ENCODE measurements at regions not wholly inside any gene's neighbourhood (a gene's known extent, or its start where the extent isn't known, plus 50 kb on each side); places are given as distances from the start of the nearest gene placed in this dataset.
"Not testable (repeated sequence)": the region's sequence is repeated elsewhere in the genome, so short reads cannot be mapped to it uniquely, and the experiment has no call there.

GRCh38 chr13:99737481-99738245, 233.9 kb downstream of the ZIC5 start:
- no peak for DNase-seq (ENCODE audit: low read depth)

DNA sequence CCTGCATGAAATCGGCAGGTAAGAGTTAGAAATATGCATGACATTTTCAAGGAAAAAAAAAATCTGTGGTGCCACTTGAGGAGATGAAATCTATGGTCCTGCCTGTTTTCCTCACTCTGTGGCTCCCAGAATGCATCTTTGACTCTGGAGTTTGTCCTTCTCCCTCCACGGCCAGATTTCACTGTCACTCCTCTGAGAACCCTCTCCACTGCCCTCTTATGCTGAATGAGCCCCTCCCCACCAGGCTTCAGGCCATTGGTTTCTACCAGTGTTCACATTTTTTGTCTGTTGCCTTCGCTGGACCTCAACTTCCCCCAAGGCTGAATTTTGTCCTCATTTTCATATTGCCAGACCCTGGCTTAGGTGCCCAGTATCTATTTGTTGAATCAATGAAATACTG, 235.0 kb downstream of the ZIC5 start:
- DNase-seq (ENCODE audit: low read depth): no peak

GRCh38 chr13:99734013-99734693, 232.9 kb downstream of the TM9SF2 start:
- DNase-seq (ENCODE audit: low read depth): no peak

DNA sequence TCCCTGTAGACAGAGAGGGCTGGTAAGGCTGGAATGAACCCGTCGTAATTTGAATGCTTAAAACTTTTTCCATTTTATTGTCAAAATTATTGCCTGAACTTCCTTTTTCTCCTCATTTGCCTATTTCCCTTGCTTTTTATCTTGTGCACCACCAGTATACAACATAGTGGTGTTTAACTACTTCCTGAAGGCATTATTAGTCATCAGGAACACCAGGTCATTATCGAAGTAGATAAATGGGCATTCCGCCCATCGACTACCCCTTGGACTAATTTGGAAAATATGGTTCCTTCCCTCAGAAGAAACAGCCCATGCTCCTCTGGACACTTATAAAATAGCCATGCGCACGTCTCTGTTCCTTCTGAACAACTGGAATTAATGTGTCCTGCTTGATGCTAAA, 232.1 kb downstream of the TM9SF2 start:
- no peak for DNase-seq (ENCODE audit: low read depth)

DNA sequence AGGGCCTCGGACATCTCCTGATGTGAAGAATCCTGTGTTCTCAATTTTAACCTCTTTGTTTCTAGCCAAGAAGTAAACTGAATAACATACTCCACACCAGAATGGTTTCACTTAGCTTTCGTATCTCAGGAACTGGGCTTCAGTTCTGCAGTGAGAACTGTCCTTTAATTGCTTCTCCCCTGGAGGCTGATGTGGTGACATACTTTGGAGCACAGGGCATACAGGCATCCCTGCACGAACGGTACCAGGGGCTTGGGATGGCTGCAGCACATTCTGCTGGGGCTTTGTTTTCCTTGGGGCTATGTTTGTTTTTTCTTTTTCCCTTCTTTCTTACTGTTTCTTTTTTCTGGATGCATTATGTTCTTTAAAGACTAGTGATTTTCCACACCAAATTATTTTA, 230.5 kb downstream of the TM9SF2 start:
- DNase-seq (ENCODE audit: low read depth): no peak

- no peak for DNase-seq (ENCODE audit: low read depth)
These were observed 229.1 kb downstream of the TM9SF2 start for GRCh38 chr13:99730403-99730802.

DNA sequence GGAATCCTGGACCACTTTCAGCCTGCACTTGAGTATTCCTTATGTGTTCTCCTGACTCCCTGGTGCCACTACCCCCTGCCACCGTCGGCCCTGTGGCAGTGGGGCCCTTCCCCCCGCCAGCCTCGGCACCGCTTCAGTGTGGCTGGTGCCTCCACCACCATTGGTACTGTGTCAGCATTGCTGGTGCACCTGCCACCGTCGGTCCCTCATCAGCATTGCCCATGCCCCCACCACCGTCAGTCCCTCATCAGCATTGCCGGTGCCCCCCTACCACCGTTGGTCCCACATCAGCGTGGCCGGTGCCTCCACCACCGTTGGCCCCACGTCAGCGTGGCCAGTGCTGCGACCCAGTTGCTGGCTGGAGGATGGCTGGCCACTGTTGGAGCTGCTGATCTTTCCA, 228.5 kb downstream of the TM9SF2 start:
- DNase-seq (ENCODE audit: low read depth): no peak

GRCh38 chr13:99727651-99728050, 226.4 kb downstream of the TM9SF2 start:
- DNase-seq (ENCODE audit: low read depth): not testable (repeated sequence)

- no peak for DNase-seq (ENCODE audit: low read depth)
These were observed 225.1 kb downstream of the TM9SF2 start for GRCh38 chr13:99726282-99726894.

GRCh38 chr13:99725644-99726043, 224.4 kb downstream of the TM9SF2 start:
- no peak for DNase-seq (ENCODE audit: low read depth)

GRCh38 chr13:99724633-99725517, 223.6 kb downstream of the TM9SF2 start:
- DNase-seq (ENCODE audit: low read depth): no peak

DNA sequence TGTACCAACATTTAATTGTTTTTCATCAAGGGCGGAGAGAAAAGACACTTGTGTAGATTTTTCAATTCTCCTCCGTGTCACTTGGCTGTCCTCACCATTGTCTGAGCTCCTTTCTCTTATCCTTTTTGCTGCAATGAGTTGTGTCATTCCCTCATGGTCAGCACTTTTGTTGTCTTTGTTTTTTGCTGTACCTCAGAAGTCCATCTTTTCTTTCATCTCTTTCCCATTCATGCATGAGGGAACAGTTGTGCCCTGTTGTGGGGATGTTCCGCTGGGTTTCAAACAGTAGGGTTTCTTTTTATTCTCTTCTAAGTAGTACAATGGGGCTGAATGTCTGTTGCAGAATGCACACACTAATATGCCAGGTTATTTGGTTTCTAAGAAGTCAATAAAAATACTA, 222.6 kb downstream of the TM9SF2 start:
- no peak for DNase-seq (ENCODE audit: low read depth)

- no peak for DNase-seq (ENCODE audit: low read depth)
These were observed 221.7 kb downstream of the TM9SF2 start for GRCh38 chr13:99722931-99723330.

DNA sequence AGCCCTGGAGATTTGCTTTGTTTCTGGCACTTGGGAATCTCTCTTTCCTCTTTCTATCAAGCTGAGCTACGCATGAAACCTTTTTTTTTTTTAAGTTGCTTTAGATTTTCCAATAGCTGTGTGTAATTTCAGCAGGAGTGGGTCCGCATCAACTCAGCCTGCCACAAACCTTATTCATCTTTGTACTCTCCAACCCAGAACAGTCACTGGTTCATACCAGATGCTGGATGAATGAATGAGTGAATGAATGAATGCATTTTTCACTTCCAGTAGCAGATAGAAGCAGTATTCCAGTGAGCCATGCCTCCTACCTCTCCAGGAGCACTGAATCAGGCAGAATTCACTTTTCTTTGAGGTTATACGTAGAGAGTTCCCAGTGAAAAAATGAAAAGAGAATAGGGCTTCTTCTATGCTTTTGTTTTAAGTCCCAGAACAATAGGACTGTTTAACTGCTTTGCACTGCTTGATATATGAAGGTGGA, 221.1 kb downstream of the TM9SF2 start:
- DNase-seq (ENCODE audit: low read depth): no peak

DNA sequence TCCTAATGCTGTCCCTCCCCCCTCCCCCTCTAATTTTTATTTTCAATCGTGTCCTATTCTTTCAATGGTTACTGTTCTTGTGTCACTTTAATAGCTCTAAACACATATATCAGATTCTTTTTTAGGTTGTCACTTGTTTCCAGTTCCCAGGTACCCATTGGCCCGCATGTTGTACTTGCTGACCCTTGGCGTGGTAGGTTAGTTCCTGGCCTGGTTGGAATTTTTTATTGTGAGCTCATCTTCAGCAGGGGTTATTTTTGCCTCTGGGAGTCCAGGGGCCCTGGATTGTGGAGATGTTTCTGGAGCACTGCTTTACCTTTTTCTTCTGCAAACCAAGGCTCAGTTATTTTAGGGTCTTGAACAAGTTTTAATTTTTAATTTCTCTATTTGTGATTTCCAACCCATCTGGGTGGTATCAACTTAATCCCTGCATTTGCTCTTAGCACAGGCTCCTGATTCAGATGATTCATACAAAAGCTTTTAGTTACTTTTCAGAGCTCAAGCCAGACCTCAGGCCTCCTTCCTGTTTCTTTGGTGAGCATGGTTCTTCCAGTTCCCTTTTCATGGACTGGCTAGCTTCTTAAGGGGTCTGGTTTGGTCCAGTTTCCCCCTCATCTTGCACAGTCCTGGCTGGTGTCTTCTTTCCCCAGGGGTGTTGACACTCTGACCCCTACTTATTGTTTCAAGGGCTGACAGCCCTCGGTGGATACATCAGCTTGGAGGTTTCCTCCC, 220.5 kb downstream of the TM9SF2 start:
- no peak for DNase-seq (ENCODE audit: low read depth)

- DNase-seq (ENCODE audit: low read depth): no peak
These were observed 216.8 kb downstream of the TM9SF2 start for GRCh38 chr13:99717959-99718674.

DNA sequence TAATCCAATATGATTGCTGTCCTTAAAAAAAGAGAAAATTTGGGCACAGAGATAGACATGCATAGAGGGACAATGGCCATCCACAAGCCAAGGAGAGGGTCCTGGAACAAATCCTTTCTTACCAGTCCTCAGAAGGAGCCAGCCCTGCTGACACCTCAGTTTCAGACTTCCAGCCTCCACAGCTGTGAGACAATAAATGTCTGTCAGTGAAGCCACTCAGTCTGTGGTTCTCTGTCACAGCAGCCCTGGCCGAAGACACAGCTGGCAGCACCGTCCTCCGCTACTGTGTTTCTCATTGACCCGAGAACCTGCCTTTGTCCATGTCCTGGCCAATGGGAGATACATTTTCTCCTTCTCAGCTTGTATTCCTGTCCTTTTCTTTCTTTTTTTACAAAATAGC, 207.9 kb downstream of the TM9SF2 start:
- no peak for DNase-seq (ENCODE audit: low read depth)

- DNase-seq (ENCODE audit: low read depth): no peak
These were observed 203.1 kb downstream of the TM9SF2 start for GRCh38 chr13:99704390-99704789.

GRCh38 chr13:99703908-99704307, 202.6 kb downstream of the TM9SF2 start:
- DNase-seq (ENCODE audit: low read depth): no peak

- no peak for DNase-seq (ENCODE audit: low read depth)
These were observed 201.5 kb downstream of the TM9SF2 start for GRCh38 chr13:99702687-99703319.

All from amniotic epithelial cell (primary cell).